Hippocampal formation (tissue), 2 donors: ENCODE measurements at regions not wholly inside any gene's neighbourhood (a gene's known extent, or its start where the extent isn't known, plus 50 kb on each side); places are given as distances from the start of the nearest gene placed in this dataset.

Experiments used
- DNase-seq, 2 donors: peaks; one replicate each; lab custom pipeline; 2025; lab: John Stamatoyannopoulos, UW

- no peak for DNase-seq
Observed at GRCh38 chr17:77001487-77001886, 133.3 kb downstream of the MGAT5B start.

GRCh38 chr17:77002103-77003045 is 134.2 kb downstream of the MGAT5B start:
- DNase-seq: no peak

GRCh38 chr17:77003699-77004098 is 135.5 kb downstream of the MGAT5B start:
- DNase-seq: no peak

DNA sequence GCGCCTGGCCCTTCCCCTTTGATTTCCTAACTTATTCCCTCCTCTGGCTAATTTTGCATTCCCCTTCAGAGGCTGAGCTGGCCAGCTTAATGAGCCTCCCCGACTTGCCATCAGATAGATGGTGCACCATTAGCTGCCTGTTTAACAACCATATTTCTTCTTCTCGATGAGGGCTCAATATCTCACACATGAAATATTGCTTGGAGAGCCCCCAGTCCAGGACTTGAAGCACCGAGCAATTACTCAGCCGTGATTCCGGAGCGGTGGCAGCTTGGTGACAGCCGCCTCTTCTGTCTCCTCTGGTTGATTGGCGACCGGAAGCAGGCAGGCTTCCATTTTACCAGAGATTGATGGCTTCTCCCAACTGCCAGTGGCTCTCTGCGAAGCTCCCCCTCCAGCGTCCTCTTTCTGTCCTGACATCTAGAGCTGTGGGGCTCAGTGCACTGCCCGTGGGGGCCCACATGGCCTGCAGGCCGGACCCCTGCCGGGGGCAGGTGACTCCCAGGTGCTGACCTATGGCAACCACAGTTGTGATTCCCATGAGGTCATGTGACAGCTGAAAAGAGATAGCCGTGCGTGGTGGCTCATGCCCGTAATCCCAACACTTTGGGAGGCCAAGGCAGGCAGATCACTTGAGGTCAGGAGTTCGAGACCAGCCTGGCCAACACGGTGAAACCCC is 133.7 kb upstream of the SEC14L1 start:
- no peak for DNase-seq

GRCh38 chr17:77009877-77010276 is 130.9 kb upstream of the SEC14L1 start:
- DNase-seq: no peak

DNA sequence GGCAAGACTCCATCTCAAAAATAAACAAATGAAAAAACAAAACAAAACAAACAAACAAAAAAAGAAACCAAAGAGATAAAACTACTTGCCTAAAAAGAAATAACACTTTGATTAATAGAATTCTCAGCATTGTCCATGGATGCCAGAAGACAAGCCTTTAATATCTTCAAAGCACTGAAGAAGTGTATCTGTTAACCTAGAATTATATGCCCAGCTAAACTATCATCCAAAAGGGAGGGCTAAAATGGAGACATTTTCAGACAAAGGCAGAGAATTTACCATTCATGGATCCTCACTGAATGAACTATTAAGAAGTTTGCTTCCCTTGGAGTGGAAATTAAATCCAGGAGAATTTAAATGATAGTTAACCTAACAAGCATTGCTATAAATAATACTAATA is 130.1 kb upstream of the SEC14L1 start:
- DNase-seq: no peak

DNA sequence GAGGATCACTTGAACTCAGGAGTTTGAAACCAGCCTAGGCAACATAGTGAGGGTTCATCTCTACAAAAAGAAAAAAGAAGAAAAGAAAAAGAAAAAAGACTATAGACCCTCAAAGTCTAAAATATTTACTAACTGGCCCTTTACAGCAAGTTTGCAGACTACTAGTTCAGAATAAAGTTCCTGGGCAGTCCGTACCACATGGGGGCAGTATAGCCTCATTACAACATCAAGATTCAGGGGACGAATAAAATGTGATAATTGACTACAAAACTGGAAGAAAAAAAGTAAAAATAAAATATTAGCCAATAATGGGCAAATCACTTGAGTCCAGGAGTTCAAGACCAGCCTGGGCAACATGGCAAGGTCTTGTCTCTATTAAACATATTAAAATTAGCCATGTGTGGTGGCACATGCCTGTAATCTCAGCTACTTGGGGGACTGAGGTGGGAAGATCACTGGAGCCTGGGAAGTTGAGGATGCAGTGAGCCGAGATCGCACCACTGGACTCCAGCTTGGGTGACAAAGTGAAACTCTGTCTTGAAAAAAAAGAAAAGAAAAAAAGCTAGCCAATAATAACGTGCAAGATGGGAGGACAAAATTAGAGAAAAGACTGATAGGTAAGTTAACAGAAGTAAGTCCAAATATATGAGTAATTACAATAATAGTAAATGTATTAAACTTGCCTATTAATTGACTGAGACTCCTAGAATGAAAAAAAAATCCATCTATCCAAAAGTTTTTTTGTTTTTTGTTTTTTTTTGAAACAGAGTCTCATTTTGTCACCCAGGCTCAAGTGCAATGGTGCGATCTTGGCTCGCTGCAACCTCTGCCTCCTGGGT is 129.4 kb upstream of the SEC14L1 start:
- no peak for DNase-seq

DNA sequence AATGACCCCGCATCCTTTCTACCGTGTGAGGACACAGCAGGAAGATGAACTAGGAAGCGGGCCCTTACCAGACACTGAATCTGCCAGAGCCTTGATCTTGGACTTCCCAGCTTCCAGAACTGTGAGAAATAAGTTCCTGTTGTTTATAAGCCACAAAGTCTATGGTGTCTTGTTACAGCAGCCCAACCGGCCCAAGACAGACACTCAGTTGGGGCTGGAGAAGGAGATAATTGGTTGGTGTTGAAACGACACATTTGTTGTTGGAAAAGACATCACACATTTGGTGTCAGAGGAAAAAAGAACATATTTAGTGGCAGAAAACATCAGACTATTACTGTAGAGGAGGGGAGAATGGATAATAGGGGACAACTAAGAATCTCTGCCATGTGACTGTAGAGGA is 122.3 kb upstream of the SEC14L1 start:
- no peak for DNase-seq

DNA sequence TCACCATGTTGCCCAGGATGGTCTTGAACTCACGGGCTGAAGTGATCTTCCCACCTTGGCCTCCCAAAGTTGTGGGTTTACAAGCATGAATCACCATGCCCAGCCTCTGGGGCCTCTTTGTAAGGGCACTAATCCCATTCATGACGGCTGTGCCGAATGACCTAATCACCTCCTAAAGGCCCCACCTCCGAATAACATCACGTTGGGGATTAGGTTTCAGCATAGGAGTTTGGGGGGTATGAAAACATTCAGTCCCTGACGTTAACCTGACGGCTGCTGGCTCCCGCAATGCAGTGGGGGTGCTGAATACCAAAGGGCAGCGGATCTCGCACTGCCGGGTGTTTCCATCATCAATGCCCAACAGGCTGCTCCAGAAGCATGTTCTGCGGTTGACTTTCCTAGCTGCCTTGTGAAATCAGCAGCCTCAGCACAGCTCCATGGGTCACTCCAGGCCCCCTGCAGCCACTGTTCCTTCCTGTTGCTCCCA is 120.8 kb upstream of the SEC14L1 start:
- DNase-seq: no peak

DNA sequence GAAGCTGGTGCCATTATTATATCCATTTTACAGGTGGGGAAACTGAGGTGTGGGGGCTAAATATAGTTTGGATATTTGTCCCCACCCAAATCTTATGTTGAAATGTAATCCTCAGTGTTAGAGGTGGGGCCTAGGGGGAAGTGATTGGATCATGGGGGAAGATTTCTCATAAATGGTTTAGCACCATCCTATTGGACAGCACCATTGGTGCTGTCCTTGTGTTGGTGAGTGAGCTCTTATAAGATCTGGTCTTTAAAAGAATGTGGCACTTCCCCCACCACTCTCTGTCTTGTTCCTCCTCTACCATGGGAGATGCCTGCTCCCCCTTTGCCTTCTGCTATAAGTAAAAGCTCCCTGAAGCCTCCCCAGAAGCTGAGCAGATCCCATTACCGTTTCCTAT is 119.8 kb upstream of the SEC14L1 start:
- no peak for DNase-seq

GRCh38 chr17:77022766-77023165 is 118.0 kb upstream of the SEC14L1 start:
- DNase-seq: no peak

DNA sequence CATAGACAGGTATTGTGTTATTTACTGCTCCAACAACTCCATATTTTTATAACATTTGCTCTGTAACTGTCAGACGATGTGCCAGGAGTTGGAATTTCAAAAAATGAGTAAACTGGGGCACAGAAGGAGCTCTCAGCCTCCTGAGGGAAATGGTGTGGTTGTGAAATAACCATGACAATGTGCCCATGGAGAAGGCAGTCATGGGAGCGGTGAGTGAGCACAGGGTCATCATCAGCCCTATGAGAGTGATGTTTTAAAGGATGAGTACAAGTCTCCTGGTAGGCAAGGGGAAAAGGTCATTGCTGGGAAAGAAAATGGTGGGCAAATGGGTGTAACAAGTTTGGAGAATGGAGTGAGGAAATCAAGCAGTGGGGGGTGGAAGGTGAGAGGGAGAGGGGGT is 115.0 kb upstream of the SEC14L1 start:
- DNase-seq: no peak

DNA sequence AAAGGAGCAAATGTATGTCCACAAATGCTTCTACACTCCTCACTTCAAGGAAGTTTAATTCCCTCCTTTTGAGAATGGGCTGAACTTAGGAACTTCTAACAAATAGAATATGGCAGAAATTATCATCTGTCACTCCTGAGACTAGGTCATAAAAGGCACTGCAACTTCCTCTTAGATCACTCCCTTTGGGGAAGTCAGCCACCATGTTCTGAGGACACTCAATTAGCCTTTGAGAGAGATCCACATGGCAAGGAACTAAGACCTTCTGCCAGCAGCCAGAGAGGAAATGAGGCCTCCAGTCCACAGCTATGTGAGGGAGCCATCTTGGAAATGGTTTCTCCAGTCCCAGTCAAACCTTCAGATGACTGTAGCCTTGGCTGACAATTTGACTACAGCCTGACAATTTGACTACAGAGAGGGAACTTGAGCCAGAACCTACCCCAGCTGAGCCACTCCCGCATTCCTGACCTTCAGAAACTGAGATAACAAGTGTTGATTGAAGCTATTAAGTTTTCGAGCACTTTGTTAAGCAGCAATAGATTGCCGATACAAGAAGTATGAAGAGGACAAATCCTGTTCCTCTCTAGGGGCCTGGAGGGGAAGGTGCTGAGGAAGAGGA is 113.4 kb upstream of the SEC14L1 start:
- no peak for DNase-seq

- no peak for DNase-seq
Observed at GRCh38 chr17:77028900-77029299, 111.9 kb upstream of the SEC14L1 start.

GRCh38 chr17:77032929-77033328 is 107.8 kb upstream of the SEC14L1 start:
- DNase-seq: no peak

DNA sequence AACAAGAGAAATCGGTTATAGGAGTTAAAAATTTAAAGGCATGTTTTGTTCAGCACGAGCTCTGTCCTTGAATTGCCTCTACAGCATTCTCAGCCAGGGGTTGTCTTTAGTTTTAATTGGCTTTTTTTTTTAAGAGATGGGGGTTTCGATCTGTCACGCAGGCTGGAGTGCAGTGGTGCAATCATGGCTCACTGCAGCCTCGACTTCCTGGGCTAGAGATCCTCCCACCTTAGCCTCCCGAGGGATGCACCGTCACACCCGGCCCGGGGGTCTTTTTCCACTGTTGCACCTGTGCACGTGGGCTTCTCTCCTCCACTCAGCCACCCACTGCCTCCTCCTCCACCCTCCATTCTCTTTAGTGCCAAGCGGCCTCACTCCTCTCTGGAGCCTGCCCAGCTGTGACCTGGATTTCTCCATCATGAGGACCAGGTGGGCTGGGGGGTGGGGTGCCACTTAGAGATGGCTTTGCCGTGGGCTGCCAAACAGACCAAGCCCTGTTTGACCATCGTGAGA is 106.8 kb upstream of the SEC14L1 start:
- DNase-seq: no peak

DNA sequence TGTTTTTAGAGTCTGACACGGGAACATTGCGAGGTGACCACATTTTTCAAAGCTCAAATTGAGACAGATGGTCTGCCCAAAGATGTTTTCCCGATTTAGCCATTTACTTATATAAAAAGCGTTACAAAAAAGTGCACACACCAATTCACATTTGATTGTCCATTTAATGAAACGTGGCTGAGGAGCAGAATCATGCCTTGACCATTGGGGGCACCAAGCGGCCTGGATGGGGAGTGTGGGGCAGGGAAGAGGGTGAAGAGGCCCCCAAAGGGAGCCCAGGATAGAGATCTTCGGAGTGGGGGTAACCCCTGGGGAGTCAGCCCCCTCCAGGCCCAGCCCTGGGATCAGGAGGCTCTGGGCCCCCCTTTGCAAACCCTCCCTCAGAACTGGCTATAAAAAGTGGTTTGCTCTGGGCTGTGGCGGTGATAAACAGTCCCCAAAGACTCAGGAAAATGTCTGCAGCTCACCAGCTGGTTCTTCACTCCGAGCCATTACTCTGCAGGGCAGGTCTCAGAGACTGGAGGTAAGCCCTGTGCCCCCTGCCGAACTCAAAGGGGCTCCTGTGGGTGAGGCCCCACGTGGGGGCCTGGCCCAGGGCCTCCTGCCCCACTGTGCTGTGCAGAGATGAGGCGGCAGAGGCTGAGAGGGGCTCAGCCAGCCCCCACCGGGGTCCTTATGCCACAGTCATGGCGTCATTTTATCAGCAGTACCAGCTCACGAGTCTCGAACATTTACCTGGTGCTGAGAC is 105.9 kb upstream of the SEC14L1 start:
- DNase-seq: no peak

- DNase-seq: no peak
Observed at GRCh38 chr17:77035526-77035925, 105.2 kb upstream of the SEC14L1 start.

DNA sequence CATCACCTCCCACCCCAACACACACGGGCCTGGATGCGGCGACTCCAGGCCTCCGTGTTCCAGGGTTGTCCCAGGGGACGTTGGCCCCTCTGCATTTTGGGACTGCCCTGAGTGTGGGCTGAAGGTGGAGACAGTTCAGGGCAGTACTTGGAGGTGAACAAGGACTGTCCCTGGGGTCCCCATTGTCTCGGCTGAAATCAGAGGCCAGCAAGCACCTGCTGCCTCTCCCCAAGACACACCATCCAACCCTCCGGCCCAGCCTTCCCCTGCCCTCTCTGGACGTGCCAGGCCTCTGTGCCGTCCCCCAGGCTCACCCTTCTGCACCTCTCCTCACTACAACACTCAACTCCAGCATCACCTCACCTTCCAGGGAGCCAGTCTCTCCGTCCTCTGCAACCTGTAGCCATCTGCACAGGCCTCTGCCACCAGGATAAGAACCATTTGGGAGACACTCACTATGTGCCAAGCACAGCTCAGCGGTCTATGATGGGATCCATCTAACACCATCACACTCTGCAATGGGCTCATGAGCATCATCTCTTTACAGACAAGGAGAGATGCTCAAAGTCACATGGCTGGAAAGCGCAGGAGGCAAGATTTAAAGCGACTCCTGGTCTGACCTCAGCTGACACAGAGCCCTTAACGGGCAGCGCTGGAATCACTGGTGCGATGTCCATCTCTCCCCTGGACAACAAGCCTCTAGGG is 104.5 kb upstream of the SEC14L1 start:
- no peak for DNase-seq

DNA sequence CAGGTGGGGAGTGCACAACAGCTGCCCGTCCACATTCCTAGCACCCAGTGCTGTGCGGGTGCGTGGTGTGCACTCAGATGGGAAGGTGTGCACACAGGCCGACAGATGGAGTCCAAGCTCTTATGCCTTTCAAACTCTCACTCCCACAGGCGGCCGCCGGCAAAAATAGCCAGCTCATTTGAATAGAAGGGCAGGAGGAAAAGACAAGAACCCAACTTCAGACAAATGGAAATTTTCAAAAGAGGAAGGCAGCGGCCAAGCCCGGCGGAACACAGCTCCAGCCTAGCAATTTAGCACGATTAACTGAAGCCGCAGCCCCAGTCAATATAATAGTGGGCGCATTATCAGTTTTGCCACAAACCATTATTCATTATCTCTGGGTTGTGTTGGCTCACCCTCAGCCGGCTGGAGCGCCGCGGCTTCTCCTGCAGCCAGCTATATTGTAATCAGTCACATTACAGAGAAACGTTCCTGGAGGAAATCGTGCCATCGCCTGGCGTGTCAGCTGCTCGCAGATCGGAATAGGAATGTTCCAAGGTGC is 103.9 kb upstream of the SEC14L1 start:
- no peak for DNase-seq
